ENCODE measurements at regions not wholly inside any gene's neighbourhood (a gene's known extent, or its start where the extent isn't known, plus 50 kb on each side); places are given as distances from the start of the nearest gene placed in this dataset.

- no peaks in the 10 kb centered on the region for H3K9me2 ChIP-seq (replicated peaks; ENCODE audit: low read length)
- 0 out of 2 replicates have a peak overlapping the region, but pooled peaks have one; percentile 33 for H3K4me2 ChIP-seq (ENCODE audit: low read length)
- no peaks in the 10 kb centered on the region for H3K36me3 ChIP-seq (ENCODE audit: low read depth, low read length)
- H3K27ac ChIP-seq (ENCODE audit: low read length) = no peak overlapping the region
- ATAC-seq (peak; percentile 60), DNase-seq (peak; percentile 14)
- ChIA-PET CTCF (no interaction called here), POLR2A (ENCODE audit: unreplicated experiment) (no interaction called here)
- H3K9me3 ChIP-seq (ENCODE audit: low read length) = no peaks in the 10 kb centered on the region
- intact Hi-C loops (cut with micrococcal nuclease) = no loop called here
- no peaks in the 10 kb centered on the region for H3K27me3 ChIP-seq (ENCODE audit: low read length)
- BruUV-seq (replicated peaks) = no TSS peak
- H3F3A ChIP-seq (ENCODE audit: low read length, unreplicated experiment) = no peaks in the 10 kb centered on the region
- peaks cover 12% of the 10 kb centered on the region; the same call in 1 of the 2 replicates for H3K4me1 ChIP-seq (ENCODE audit: insufficient read depth, low read length)
- H2AFZ ChIP-seq (ENCODE audit: low read length) = peak overlapping the region; percentile 54
- H3K79me2 ChIP-seq (ENCODE audit: low read length) = no peaks in the 10 kb centered on the region
- no peak for TF ChIP-seq EZH2phosphoT487 (IDR thresholded peaks at IDR 0.05; ENCODE audit: borderline replicate concordance, low read length)
- TF ChIP-seq EZH2 (IDR thresholded peaks at IDR 0.05; ENCODE audit: low read length, unreplicated experiment) = no peak
- TF ChIP-seq CTCF (conservative IDR thresholded peaks at IDR 0.05; ENCODE audit: low read depth, low read length) = no peak
- no peak overlapping the region for H3K4me3 ChIP-seq (ENCODE audit: low read length)
- H3K9ac ChIP-seq (ENCODE audit: low read length) = no peak overlapping the region
- no peaks in the 10 kb centered on the region for H4K20me1 ChIP-seq (ENCODE audit: low read length)
Observed at GRCh38 chr16:66250686-66251431, 115.6 kb upstream of the CDH5 start.

- TF ChIP-seq EZH2phosphoT487 (IDR thresholded peaks at IDR 0.05; ENCODE audit: borderline replicate concordance, low read length) (no peak), CTCF (conservative IDR thresholded peaks at IDR 0.05; ENCODE audit: low read depth, low read length) (no peak), EZH2 (IDR thresholded peaks at IDR 0.05; ENCODE audit: low read length, unreplicated experiment) (no peak)
- Histone ChIP-seq H3K4me1 (ENCODE audit: insufficient read depth, low read length) (peaks cover 12% of the 10 kb centered on the region; the same call in 1 of the 2 replicates), H3K36me3 (ENCODE audit: low read depth, low read length) (no peaks in the 10 kb centered on the region), H3K4me3 (ENCODE audit: low read length) (no peak overlapping the region), H3K9me2 (replicated peaks; ENCODE audit: low read length) (no peaks in the 10 kb centered on the region), H3K27ac (ENCODE audit: low read length) (no peak overlapping the region), H3K27me3 (ENCODE audit: low read length) (no peaks in the 10 kb centered on the region), H3F3A (ENCODE audit: low read length, unreplicated experiment) (no peaks in the 10 kb centered on the region), H4K20me1 (ENCODE audit: low read length) (no peaks in the 10 kb centered on the region), H3K79me2 (ENCODE audit: low read length) (no peaks in the 10 kb centered on the region), H3K9ac (ENCODE audit: low read length) (no peak overlapping the region), H3K4me2 (ENCODE audit: low read length) (peak overlapping the region; percentile 56), H2AFZ (ENCODE audit: low read length) (0 out of 2 replicates have a peak overlapping the region, but pooled peaks have one; percentile 26), H3K9me3 (ENCODE audit: low read length) (no peaks in the 10 kb centered on the region)
- intact Hi-C loops (cut with micrococcal nuclease) = no loop called here
- DNase-seq (peak; percentile 25), ATAC-seq (peak; percentile 60)
- POLR2A ChIA-PET (ENCODE audit: unreplicated experiment) = interaction anchor here (0.7 kb wide), 1 partner anchor 1000 kb away, joined by 7 read pairs; the partner anchor contains the start of gene FHOD1
- no TSS peak for BruUV-seq (replicated peaks)
- CTCF ChIA-PET = interaction anchor here (0.6 to 0.7 kb wide), 2 partner anchors 44 to 109 kb away, joined by 3 read pairs; no protein-coding TSS in a partner anchor
Observed at GRCh38 chr16:66247516-66248481, 118.7 kb upstream of the CDH5 start.
